Activated CD8-positive, alpha-beta memory T cell treated with anti-CD3 and anti-CD28 coated beads for 4 hours (primary cell): ENCODE measurements at regions not wholly inside any gene's neighbourhood (a gene's known extent, or its start where the extent isn't known, plus 50 kb on each side); places are given as distances from the start of the nearest gene placed in this dataset.

Source experiments
- DNase-seq, 2 donors: peaks; one replicate each; pipeline ENCODE4 v3.0.0-alpha.2; 2020; ENCODE audit warnings: low read depth in 2 of 2

- no peak for DNase-seq
These were observed 444.7 kb upstream of the TNP1 start for GRCh38 chr2:217304582-217304981.

GRCh38 chr2:217302856-217303255 is 443.0 kb upstream of the TNP1 start:
- no peak for DNase-seq

- DNase-seq: no peak
These were observed 441.5 kb upstream of the TNP1 start for GRCh38 chr2:217301142-217301925.

GRCh38 chr2:217299590-217299989 is 439.7 kb upstream of the TNP1 start:
- DNase-seq: no peak

GRCh38 chr2:217297096-217297495 is 437.2 kb upstream of the TNP1 start:
- no peak for DNase-seq

- DNase-seq: no peak
These were observed 435.0 kb upstream of the TNP1 start for GRCh38 chr2:217294818-217295217.

GRCh38 chr2:217294211-217294610 is 434.3 kb upstream of the TNP1 start:
- no peak for DNase-seq

- no peak for DNase-seq
These were observed 433.7 kb upstream of the TNP1 start for GRCh38 chr2:217293607-217294006.

GRCh38 chr2:217293046-217293445 is 433.2 kb upstream of the TNP1 start:
- DNase-seq: no peak

- no peak for DNase-seq
These were observed 431.4 kb upstream of the TNP1 start for GRCh38 chr2:217291259-217291658.

- DNase-seq: no peak
These were observed 430.6 kb upstream of the TNP1 start for GRCh38 chr2:217290467-217290866.

GRCh38 chr2:217289907-217290280 is 430.0 kb upstream of the TNP1 start:
- DNase-seq: no peak

GRCh38 chr2:217289177-217289906 is 429.5 kb upstream of the TNP1 start:
- no peak for DNase-seq

- no peak for DNase-seq
These were observed 428.7 kb upstream of the TNP1 start for GRCh38 chr2:217288472-217289063.

GRCh38 chr2:217286833-217287232 is 427.0 kb upstream of the TNP1 start:
- DNase-seq: no peak

- no peak for DNase-seq
These were observed 426.1 kb upstream of the TNP1 start for GRCh38 chr2:217285926-217286325.

- no peak for DNase-seq
These were observed 423.6 kb upstream of the TNP1 start for GRCh38 chr2:217283460-217283859.

GRCh38 chr2:217282531-217282930 is 422.7 kb upstream of the TNP1 start:
- DNase-seq: no peak

GRCh38 chr2:217279556-217279955 is 419.7 kb upstream of the TNP1 start:
- DNase-seq: no peak

GRCh38 chr2:217279140-217279539 is 419.3 kb upstream of the TNP1 start:
- no peak for DNase-seq

- no peak for DNase-seq
These were observed 418.0 kb upstream of the TNP1 start for GRCh38 chr2:217277646-217278398.

- DNase-seq: no peak
These were observed 416.6 kb upstream of the TNP1 start for GRCh38 chr2:217276433-217276832.
